Type B pancreatic cell (in vitro differentiated cells): ENCODE measurements at regions not wholly inside any gene's neighbourhood (a gene's known extent, or its start where the extent isn't known, plus 50 kb on each side); places are given as distances from the start of the nearest gene placed in this dataset.

Experiments
- DNase-seq: peaks from one replicate; pipeline ENCODE4 v3.0.0; 2021; ENCODE audit warnings: mixed read lengths; ENCODE audit not compliant: unreplicated experiment; ENCODE audit errors: extremely low spot score
- H3K27ac Mint-ChIP-seq: 2 replicates; pipeline ENCODE4 v1.8.0; 2021; ENCODE audit warnings: mild to moderate bottlenecking, mixed read lengths
- H3K27me3 Mint-ChIP-seq: 2 replicates; pipeline ENCODE4 v1.8.0; 2021; ENCODE audit warnings: mixed read lengths
- H3K36me3 Mint-ChIP-seq: 2 replicates; pipeline ENCODE4 v1.8.0; 2021; ENCODE audit warnings: mixed read lengths
- H3K4me1 Mint-ChIP-seq: one replicate; pipeline ENCODE4 v1.8.0; 2021; ENCODE audit warnings: mixed read lengths; ENCODE audit not compliant: unreplicated experiment
- H3K4me3 Mint-ChIP-seq: 2 replicates; pipeline ENCODE4 v1.8.0; 2021; ENCODE audit warnings: mild to moderate bottlenecking, mixed read lengths
- H3K9me3 Mint-ChIP-seq: 2 replicates; pipeline ENCODE4 v1.8.0; 2021; ENCODE audit warnings: mixed read lengths
- TF ChIP-seq, protein P1 (sequence below): fragments of 200-600 bp; sonication (generic); conservative IDR thresholded peaks from 2 replicates; pipeline ENCODE4 v1.5.0; 2021; ENCODE audit warnings: antibody characterized with exemption, mild to moderate bottlenecking

DNA sequence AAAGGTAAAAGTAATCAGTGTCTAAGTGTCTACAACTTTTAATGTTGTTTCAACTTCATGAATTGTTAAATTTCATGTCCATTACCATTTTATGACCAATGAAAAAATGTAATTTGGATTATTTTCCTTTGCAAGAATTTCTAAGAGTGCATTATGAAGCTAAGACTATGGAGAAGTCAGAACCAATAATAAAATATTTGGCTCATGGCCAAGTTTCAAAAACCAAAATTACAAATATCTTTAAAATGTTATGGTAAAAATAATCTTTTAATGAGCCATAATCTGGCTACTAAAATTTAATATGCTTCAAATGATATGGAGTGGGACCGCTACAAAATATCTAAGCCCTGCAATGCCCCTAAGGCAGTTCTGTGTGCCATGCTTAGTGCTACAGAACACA is 294.1 kb upstream of the SMIM30 start:
- Mint-ChIP-seq H3K27ac (no peak overlapping the region), H3K4me3 (no peak overlapping the region), H3K4me1 (no peaks in the 10 kb centered on the region), H3K27me3 (no peaks in the 10 kb centered on the region), H3K9me3 (no peaks in the 10 kb centered on the region), H3K36me3 (no peaks in the 10 kb centered on the region)
- TF ChIP-seq, protein P1, sequence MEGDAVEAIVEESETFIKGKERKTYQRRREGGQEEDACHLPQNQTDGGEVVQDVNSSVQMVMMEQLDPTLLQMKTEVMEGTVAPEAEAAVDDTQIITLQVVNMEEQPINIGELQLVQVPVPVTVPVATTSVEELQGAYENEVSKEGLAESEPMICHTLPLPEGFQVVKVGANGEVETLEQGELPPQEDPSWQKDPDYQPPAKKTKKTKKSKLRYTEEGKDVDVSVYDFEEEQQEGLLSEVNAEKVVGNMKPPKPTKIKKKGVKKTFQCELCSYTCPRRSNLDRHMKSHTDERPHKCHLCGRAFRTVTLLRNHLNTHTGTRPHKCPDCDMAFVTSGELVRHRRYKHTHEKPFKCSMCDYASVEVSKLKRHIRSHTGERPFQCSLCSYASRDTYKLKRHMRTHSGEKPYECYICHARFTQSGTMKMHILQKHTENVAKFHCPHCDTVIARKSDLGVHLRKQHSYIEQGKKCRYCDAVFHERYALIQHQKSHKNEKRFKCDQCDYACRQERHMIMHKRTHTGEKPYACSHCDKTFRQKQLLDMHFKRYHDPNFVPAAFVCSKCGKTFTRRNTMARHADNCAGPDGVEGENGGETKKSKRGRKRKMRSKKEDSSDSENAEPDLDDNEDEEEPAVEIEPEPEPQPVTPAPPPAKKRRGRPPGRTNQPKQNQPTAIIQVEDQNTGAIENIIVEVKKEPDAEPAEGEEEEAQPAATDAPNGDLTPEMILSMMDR: no peak
- no peak for DNase-seq

DNA sequence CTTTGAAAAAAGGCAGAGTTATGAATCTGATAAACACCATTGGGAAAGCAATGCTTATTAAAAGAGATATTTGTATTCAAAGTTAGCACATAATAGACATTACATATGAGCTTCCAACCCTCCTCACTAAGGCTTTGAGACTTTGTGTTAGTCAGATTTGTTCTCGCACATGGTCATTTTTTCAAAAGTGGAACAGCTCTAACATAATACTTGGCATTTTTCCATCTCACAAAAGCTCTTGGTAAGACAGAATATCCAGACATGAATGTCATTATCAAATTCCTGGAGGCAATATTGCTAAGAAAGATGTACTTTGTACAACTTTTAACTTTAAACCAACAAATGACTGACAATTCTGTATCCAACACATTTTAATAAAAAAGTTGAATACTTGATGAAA is 292.4 kb upstream of the SMIM30 start:
- TF ChIP-seq, protein P1: no peak
- H3K27me3 Mint-ChIP-seq: no peaks in the 10 kb centered on the region

DNA sequence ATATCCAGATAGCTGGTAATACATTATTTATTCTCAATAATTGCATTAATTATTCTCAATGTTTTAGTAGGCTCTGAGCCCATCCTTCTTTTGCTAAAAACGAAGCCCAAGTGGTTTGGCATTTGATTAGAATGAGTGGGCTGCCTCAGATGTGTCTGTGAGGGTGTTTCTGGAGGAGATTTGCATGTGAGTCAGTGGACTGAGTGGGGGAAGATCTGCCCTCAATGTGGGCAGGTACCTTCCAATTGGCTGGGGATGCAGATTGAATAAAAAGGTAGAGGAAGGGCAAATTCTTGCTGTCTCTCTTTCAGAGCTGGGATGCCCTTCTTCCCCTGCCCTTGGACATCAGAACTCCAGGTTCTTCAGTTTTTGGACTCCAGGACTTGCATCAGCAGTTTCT is 290.6 kb upstream of the SMIM30 start:
- TF ChIP-seq, protein P1: no peak
- DNase-seq: no peak
- H3K4me3 Mint-ChIP-seq: no peak overlapping the region
- H3K4me1 Mint-ChIP-seq: no peaks in the 10 kb centered on the region
- H3K36me3 Mint-ChIP-seq: no peaks in the 10 kb centered on the region
- H3K9me3 Mint-ChIP-seq: no peaks in the 10 kb centered on the region
- no peaks in the 10 kb centered on the region for H3K27me3 Mint-ChIP-seq
- no peak overlapping the region for H3K27ac Mint-ChIP-seq

More for the DNA sequence above, 292.4 kb upstream of the SMIM30 start:
- no peaks in the 10 kb centered on the region for H3K4me1 Mint-ChIP-seq
- H3K9me3 Mint-ChIP-seq: no peaks in the 10 kb centered on the region
- no peak overlapping the region for H3K27ac Mint-ChIP-seq
- no peak for DNase-seq
- no peak overlapping the region for H3K4me3 Mint-ChIP-seq
- H3K36me3 Mint-ChIP-seq: no peaks in the 10 kb centered on the region

DNA sequence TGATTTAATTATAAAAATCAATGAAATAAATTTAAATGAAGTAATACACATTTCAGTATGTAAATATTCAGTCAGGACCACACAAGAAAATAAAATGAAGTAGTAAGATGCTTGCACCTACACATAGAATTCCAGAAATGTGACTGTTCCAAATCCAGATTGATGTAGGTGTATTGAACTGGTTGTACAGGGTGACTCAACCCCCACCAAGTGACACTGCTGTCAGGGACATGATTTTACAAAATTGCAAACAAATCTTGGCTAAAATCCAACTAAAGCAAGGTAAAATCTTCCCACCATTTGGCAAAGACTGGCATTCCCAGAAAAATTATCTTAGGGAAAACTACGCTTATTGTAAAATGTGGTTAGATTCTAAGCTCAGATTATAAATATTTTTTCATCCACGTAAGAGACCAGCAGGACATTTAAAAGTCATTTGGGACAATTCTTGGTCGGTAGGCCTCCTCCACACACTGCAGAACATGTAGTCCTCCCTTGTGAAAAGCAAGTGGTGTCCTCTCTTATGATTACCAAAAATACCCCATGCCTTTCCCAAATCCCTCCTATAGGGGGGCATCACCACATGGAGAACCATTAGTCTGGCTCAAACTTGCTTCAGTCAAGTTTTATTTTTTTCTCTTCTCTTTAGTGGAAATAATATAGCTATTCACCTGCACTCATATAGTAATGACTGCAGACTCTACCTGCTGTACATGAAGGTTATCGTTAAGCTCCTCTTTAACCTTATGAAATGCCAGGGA is 287.1 kb upstream of the SMIM30 start:
- H3K27ac Mint-ChIP-seq: no peak overlapping the region
- no peaks in the 10 kb centered on the region for H3K27me3 Mint-ChIP-seq
- H3K9me3 Mint-ChIP-seq: no peaks in the 10 kb centered on the region
- H3K4me1 Mint-ChIP-seq: no peaks in the 10 kb centered on the region
- DNase-seq: no peak
- no peaks in the 10 kb centered on the region for H3K36me3 Mint-ChIP-seq
- TF ChIP-seq, protein P1: peak; percentile 18
- H3K4me3 Mint-ChIP-seq: no peak overlapping the region

DNA sequence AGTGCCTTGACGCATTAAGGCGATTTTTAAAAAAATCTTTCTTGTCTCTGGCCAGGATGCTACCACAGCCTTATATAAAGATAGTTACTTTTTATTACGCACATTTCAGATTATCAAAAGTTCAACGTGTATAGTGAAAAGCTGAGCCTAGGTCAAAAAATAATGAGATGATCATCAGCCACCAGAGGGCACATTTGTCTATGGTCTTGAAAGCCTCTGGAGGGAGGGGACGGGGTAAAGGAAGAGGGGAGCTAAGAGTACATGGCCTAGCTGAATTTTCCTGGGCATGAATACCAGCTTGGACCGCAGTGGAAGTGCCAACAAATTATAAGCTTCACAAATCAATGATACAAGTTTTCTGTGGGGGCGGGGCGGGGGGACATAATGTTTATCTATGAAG is 285.9 kb upstream of the SMIM30 start:
- H3K36me3 Mint-ChIP-seq: no peaks in the 10 kb centered on the region
- no peaks in the 10 kb centered on the region for H3K4me1 Mint-ChIP-seq

More for the DNA sequence above, 285.9 kb upstream of the SMIM30 start:
- no peak for DNase-seq
- Mint-ChIP-seq H3K27me3 (no peaks in the 10 kb centered on the region), H3K4me3 (no peak overlapping the region), H3K27ac (no peak overlapping the region), H3K9me3 (no peaks in the 10 kb centered on the region)
- TF ChIP-seq, protein P1: peak; percentile 56
